ENCODE measurements at regions not wholly inside any gene's neighbourhood (a gene's known extent, or its start where the extent isn't known, plus 50 kb on each side); places are given as distances from the start of the nearest gene placed in this dataset.

- peaks cover 33% of the 10 kb centered on the region for H3K4me1 ChIP-seq (ENCODE audit: insufficient read depth, low read length)
- H3K9me3 ChIP-seq (ENCODE audit: low read length), result peaks cover 6% of the 10 kb centered on the region
- H3K27me3 ChIP-seq (ENCODE audit: insufficient read depth, low read length), result peaks cover 43% of the 10 kb centered on the region
- no peak overlapping the region for H2AFZ ChIP-seq (ENCODE audit: low read depth, low read length)
- no peak overlapping the region for H3K4me3 ChIP-seq (ENCODE audit: low read length)
- no peaks in the 10 kb centered on the region for H3K36me3 ChIP-seq (ENCODE audit: insufficient read depth, low read length)
Measured at GRCh38 chr15:69887009-69887408, 210.7 kb downstream of the TLE3 start.

- no peaks in the 10 kb centered on the region for H3K36me3 ChIP-seq (ENCODE audit: insufficient read depth, low read length)
- H3K27me3 ChIP-seq (ENCODE audit: insufficient read depth, low read length), result peaks cover 42% of the 10 kb centered on the region
- H3K4me3 ChIP-seq (ENCODE audit: low read length), result no peak overlapping the region
- peaks cover 33% of the 10 kb centered on the region for H3K4me1 ChIP-seq (ENCODE audit: insufficient read depth, low read length)
- H3K9me3 ChIP-seq (ENCODE audit: low read length), result peaks cover 6% of the 10 kb centered on the region
- H2AFZ ChIP-seq (ENCODE audit: low read depth, low read length), result no peak overlapping the region
Measured at GRCh38 chr15:69887553-69887952, 210.2 kb downstream of the TLE3 start.

GRCh38 chr15:69888406-69888805 lies 209.3 kb downstream of the TLE3 start:
- Histone ChIP-seq H3K27me3 (ENCODE audit: insufficient read depth, low read length) (peaks cover 43% of the 10 kb centered on the region), H3K36me3 (ENCODE audit: insufficient read depth, low read length) (no peaks in the 10 kb centered on the region), H2AFZ (ENCODE audit: low read depth, low read length) (no peak overlapping the region), H3K4me1 (ENCODE audit: insufficient read depth, low read length) (peaks cover 33% of the 10 kb centered on the region), H3K9me3 (ENCODE audit: low read length) (peaks cover 6% of the 10 kb centered on the region), H3K4me3 (ENCODE audit: low read length) (no peak overlapping the region)

GRCh38 chr15:69891070-69891536 lies 206.6 kb downstream of the TLE3 start:
- no peak overlapping the region for H3K4me3 ChIP-seq (ENCODE audit: low read length)
- peaks cover 56% of the 10 kb centered on the region for H3K27me3 ChIP-seq (ENCODE audit: insufficient read depth, low read length)
- H3K4me1 ChIP-seq (ENCODE audit: insufficient read depth, low read length), result peaks cover 21% of the 10 kb centered on the region
- no peak overlapping the region for H2AFZ ChIP-seq (ENCODE audit: low read depth, low read length)
- H3K9me3 ChIP-seq (ENCODE audit: low read length), result peaks cover 6% of the 10 kb centered on the region
- no peaks in the 10 kb centered on the region for H3K36me3 ChIP-seq (ENCODE audit: insufficient read depth, low read length)

- peaks cover 16% of the 10 kb centered on the region for H3K4me1 ChIP-seq (ENCODE audit: insufficient read depth, low read length)
- no peak overlapping the region for H2AFZ ChIP-seq (ENCODE audit: low read depth, low read length)
- H3K27me3 ChIP-seq (ENCODE audit: insufficient read depth, low read length), result peaks cover 56% of the 10 kb centered on the region
- H3K9me3 ChIP-seq (ENCODE audit: low read length), result peaks cover 6% of the 10 kb centered on the region
- no peak overlapping the region for H3K4me3 ChIP-seq (ENCODE audit: low read length)
- no peaks in the 10 kb centered on the region for H3K36me3 ChIP-seq (ENCODE audit: insufficient read depth, low read length)
Measured at GRCh38 chr15:69891606-69892005, 206.1 kb downstream of the TLE3 start.

DNA sequence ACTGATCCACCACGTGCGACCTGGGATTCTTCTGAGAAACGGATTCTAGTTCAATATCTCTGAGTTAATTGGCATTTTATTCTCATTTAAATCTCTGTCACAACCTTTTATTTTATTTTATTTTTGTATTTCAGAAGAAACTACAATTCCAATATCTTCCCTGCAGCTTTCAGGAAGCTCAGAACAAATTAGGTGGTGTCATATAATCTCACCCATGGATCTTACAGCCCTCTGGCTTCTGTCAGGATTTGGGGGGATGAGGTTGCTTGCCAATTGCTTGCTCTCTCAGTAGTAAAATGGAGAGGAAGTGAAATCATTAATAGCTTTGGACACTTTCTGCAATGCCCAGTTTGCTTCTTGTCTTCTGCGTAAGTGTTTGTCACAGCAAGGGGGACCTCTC lies 205.4 kb downstream of the TLE3 start:
- Histone ChIP-seq H2AFZ (ENCODE audit: low read depth, low read length) (no peak overlapping the region), H3K27me3 (ENCODE audit: insufficient read depth, low read length) (peaks cover 56% of the 10 kb centered on the region), H3K36me3 (ENCODE audit: insufficient read depth, low read length) (no peaks in the 10 kb centered on the region)

GRCh38 chr15:69893086-69893485 lies 204.6 kb downstream of the TLE3 start:
- H3K4me3 ChIP-seq (ENCODE audit: low read length), result no peak overlapping the region
- peaks cover 16% of the 10 kb centered on the region for H3K4me1 ChIP-seq (ENCODE audit: insufficient read depth, low read length)
- peaks cover 3% of the 10 kb centered on the region for H3K9me3 ChIP-seq (ENCODE audit: low read length)
- no peaks in the 10 kb centered on the region for H3K36me3 ChIP-seq (ENCODE audit: insufficient read depth, low read length)
- peaks cover 56% of the 10 kb centered on the region for H3K27me3 ChIP-seq (ENCODE audit: insufficient read depth, low read length)
- H2AFZ ChIP-seq (ENCODE audit: low read depth, low read length), result no peak overlapping the region

More for the DNA sequence above, 205.4 kb downstream of the TLE3 start:
- Histone ChIP-seq H3K4me1 (ENCODE audit: insufficient read depth, low read length) (peaks cover 16% of the 10 kb centered on the region), H3K9me3 (ENCODE audit: low read length) (peaks cover 6% of the 10 kb centered on the region), H3K4me3 (ENCODE audit: low read length) (no peak overlapping the region)

- H3K4me1 ChIP-seq (ENCODE audit: insufficient read depth, low read length), result peaks cover 16% of the 10 kb centered on the region
- H3K27me3 ChIP-seq (ENCODE audit: insufficient read depth, low read length), result peaks cover 52% of the 10 kb centered on the region
- H3K9me3 ChIP-seq (ENCODE audit: low read length), result no peaks in the 10 kb centered on the region
- H2AFZ ChIP-seq (ENCODE audit: low read depth, low read length), result no peak overlapping the region
- no peaks in the 10 kb centered on the region for H3K36me3 ChIP-seq (ENCODE audit: insufficient read depth, low read length)
- H3K4me3 ChIP-seq (ENCODE audit: low read length), result no peak overlapping the region
Measured at GRCh38 chr15:69893863-69894262, 203.9 kb downstream of the TLE3 start.

- peaks cover 47% of the 10 kb centered on the region for H3K27me3 ChIP-seq (ENCODE audit: insufficient read depth, low read length)
Measured at GRCh38 chr15:69895202-69895601, 202.5 kb downstream of the TLE3 start.

GRCh38 chr15:69896606-69897005 lies 201.1 kb downstream of the TLE3 start:
- H3K36me3 ChIP-seq (ENCODE audit: insufficient read depth, low read length), result no peaks in the 10 kb centered on the region
- peaks cover 61% of the 10 kb centered on the region for H3K27me3 ChIP-seq (ENCODE audit: insufficient read depth, low read length)
- H3K9me3 ChIP-seq (ENCODE audit: low read length), result no peaks in the 10 kb centered on the region
- peaks cover 3% of the 10 kb centered on the region for H3K4me1 ChIP-seq (ENCODE audit: insufficient read depth, low read length)
- no peak overlapping the region for H3K4me3 ChIP-seq (ENCODE audit: low read length)
- no peak overlapping the region for H2AFZ ChIP-seq (ENCODE audit: low read depth, low read length)

More at GRCh38 chr15:69895202-69895601, 202.5 kb downstream of the TLE3 start:
- Histone ChIP-seq H2AFZ (ENCODE audit: low read depth, low read length) (no peak overlapping the region), H3K4me3 (ENCODE audit: low read length) (no peak overlapping the region), H3K4me1 (ENCODE audit: insufficient read depth, low read length) (peaks cover 16% of the 10 kb centered on the region), H3K36me3 (ENCODE audit: insufficient read depth, low read length) (no peaks in the 10 kb centered on the region), H3K9me3 (ENCODE audit: low read length) (no peaks in the 10 kb centered on the region)

DNA sequence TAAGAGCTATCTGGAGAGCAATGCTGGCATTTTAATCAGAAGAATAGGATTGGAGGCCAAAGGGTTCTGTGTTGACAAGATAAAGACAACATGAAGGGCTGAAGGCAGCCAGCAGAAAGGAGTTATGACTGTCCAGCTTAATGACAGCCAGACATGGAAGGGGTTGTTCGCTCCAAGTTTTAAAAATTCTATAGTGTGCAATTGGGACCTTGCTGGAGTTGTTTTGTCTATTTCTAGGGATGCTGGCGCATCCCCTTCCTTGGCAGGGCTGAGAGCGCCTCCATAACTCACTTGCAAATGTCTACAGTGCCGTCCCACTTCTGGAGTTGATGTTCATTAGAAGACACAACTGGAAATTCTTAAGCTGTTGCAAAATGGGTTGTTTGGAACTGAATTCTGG lies 200.7 kb downstream of the TLE3 start:
- Histone ChIP-seq H3K4me1 (ENCODE audit: insufficient read depth, low read length) (no peaks in the 10 kb centered on the region), H3K4me3 (ENCODE audit: low read length) (no peak overlapping the region), H3K36me3 (ENCODE audit: insufficient read depth, low read length) (no peaks in the 10 kb centered on the region), H2AFZ (ENCODE audit: low read depth, low read length) (no peak overlapping the region), H3K27me3 (ENCODE audit: insufficient read depth, low read length) (peaks cover 65% of the 10 kb centered on the region), H3K9me3 (ENCODE audit: low read length) (no peaks in the 10 kb centered on the region)

GRCh38 chr15:69897471-69898237 lies 200.1 kb downstream of the TLE3 start:
- no peaks in the 10 kb centered on the region for H3K4me1 ChIP-seq (ENCODE audit: insufficient read depth, low read length)
- no peaks in the 10 kb centered on the region for H3K36me3 ChIP-seq (ENCODE audit: insufficient read depth, low read length)
- H3K27me3 ChIP-seq (ENCODE audit: insufficient read depth, low read length), result peaks cover 67% of the 10 kb centered on the region
- H3K9me3 ChIP-seq (ENCODE audit: low read length), result no peaks in the 10 kb centered on the region
- H2AFZ ChIP-seq (ENCODE audit: low read depth, low read length), result no peak overlapping the region
- H3K4me3 ChIP-seq (ENCODE audit: low read length), result no peak overlapping the region

GRCh38 chr15:69898243-69898642 lies 199.5 kb downstream of the TLE3 start:
- Histone ChIP-seq H2AFZ (ENCODE audit: low read depth, low read length) (no peak overlapping the region), H3K9me3 (ENCODE audit: low read length) (no peaks in the 10 kb centered on the region), H3K27me3 (ENCODE audit: insufficient read depth, low read length) (peaks cover 62% of the 10 kb centered on the region), H3K4me1 (ENCODE audit: insufficient read depth, low read length) (no peaks in the 10 kb centered on the region), H3K4me3 (ENCODE audit: low read length) (no peak overlapping the region), H3K36me3 (ENCODE audit: insufficient read depth, low read length) (no peaks in the 10 kb centered on the region)

Measured in neuron (in vitro differentiated cells).